ENCODE measurements at regions not wholly inside any gene's neighbourhood (a gene's known extent, or its start where the extent isn't known, plus 50 kb on each side); places are given as distances from the start of the nearest gene placed in this dataset.

- no peak overlapping the region for H3K4me3 ChIP-seq (ENCODE audit: low read depth, low read length)
- TF ChIP-seq, protein P1, sequence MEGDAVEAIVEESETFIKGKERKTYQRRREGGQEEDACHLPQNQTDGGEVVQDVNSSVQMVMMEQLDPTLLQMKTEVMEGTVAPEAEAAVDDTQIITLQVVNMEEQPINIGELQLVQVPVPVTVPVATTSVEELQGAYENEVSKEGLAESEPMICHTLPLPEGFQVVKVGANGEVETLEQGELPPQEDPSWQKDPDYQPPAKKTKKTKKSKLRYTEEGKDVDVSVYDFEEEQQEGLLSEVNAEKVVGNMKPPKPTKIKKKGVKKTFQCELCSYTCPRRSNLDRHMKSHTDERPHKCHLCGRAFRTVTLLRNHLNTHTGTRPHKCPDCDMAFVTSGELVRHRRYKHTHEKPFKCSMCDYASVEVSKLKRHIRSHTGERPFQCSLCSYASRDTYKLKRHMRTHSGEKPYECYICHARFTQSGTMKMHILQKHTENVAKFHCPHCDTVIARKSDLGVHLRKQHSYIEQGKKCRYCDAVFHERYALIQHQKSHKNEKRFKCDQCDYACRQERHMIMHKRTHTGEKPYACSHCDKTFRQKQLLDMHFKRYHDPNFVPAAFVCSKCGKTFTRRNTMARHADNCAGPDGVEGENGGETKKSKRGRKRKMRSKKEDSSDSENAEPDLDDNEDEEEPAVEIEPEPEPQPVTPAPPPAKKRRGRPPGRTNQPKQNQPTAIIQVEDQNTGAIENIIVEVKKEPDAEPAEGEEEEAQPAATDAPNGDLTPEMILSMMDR (IDR thresholded peaks at IDR 0.05; ENCODE audit: control insufficient read depth, extremely low read depth, insufficient read depth) = no peak
- no peak for DNase-seq (ENCODE audit: low read depth)
These were observed 108.7 kb downstream of the BDH1 start for GRCh38 chr3:197447057-197447456.

DNA sequence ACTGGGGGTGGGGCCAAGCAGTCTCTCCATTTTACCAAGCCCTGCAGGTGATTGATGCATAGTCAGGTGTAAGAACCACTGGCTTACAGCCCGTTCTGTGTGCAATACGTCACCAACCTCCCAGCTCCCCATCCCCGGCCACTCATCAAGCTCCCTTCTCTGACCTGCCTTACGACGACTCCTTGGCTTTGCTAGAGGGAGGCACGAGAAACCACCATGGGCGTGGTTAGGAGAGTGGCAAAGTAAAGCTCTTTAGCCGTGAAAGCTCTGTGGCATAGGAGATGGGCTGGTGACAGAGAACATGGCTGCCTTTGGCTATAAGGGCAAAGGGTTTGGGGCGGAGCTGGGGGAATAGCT lies 109.1 kb downstream of the BDH1 start:
- DNase-seq (ENCODE audit: low read depth) = no peak
- TF ChIP-seq, protein P1 (IDR thresholded peaks at IDR 0.05; ENCODE audit: control insufficient read depth, extremely low read depth, insufficient read depth) = no peak
- no peak overlapping the region for H3K4me3 ChIP-seq (ENCODE audit: low read depth, low read length)

DNA sequence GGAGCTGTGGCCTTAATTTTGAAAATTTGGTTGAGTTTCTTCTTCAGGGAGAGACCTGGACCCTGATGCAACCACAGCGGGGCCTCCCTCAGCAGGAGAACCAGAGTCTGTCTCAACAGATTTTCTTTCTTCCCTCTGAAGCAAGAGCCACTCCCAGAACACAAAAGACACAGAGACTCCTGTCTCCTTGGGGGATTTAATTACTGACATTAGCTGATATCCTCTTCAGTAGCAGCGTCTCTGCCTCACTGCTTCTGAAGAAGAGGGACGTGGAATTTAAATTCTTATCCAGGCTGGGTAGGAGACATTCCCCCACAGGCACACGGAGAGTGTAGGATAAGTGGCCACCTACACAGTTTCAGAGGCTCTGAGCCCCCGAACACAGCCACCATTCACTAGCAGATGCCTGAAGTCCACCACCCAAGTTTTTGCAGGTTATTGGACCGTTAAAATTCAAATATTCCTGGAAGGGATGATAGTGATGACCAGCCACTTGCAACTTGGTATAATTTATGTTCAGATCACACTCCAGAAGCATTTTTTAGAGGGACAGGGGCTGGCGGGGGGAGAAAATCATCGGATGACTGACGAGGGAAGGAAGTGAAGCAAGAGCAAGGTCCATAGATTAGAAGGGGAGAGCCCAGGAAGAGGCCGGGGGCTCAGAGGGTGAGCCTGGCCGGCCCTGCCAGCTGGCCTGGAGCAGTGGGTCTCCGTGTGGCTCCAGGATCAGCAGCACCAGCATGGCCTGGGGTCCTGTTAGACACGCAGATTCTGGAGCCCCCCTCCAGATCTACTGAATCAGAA lies 109.7 kb downstream of the BDH1 start:
- DNase-seq (ENCODE audit: low read depth) = no peak
- TF ChIP-seq, protein P1 (IDR thresholded peaks at IDR 0.05; ENCODE audit: control insufficient read depth, extremely low read depth, insufficient read depth) = no peak
- H3K4me3 ChIP-seq (ENCODE audit: low read depth, low read length) = no peak overlapping the region

GRCh38 chr3:197444793-197445379 lies 110.9 kb downstream of the BDH1 start:
- DNase-seq (ENCODE audit: low read depth) = no peak
- TF ChIP-seq, protein P1 (IDR thresholded peaks at IDR 0.05; ENCODE audit: control insufficient read depth, extremely low read depth, insufficient read depth) = no peak
- H3K4me3 ChIP-seq (ENCODE audit: low read depth, low read length) = no peak overlapping the region

- TF ChIP-seq, protein P1 (IDR thresholded peaks at IDR 0.05; ENCODE audit: control insufficient read depth, extremely low read depth, insufficient read depth) = no peak
- DNase-seq (ENCODE audit: low read depth) = no peak
- no peak overlapping the region for H3K4me3 ChIP-seq (ENCODE audit: low read depth, low read length)
These were observed 112.3 kb downstream of the BDH1 start for GRCh38 chr3:197443506-197443905.

GRCh38 chr3:197440717-197441303 lies 115.0 kb downstream of the BDH1 start:
- H3K4me3 ChIP-seq (ENCODE audit: low read depth, low read length) = no peak overlapping the region
- no peak for DNase-seq (ENCODE audit: low read depth)
- TF ChIP-seq, protein P1 (IDR thresholded peaks at IDR 0.05; ENCODE audit: control insufficient read depth, extremely low read depth, insufficient read depth) = no peak
